SK-N-SH treated with all-trans-retinoic acid at 6 μM for 48 hours (cell line): ENCODE measurements at regions not wholly inside any gene's neighbourhood (a gene's known extent, or its start where the extent isn't known, plus 50 kb on each side); places are given as distances from the start of the nearest gene placed in this dataset.

Experiments
- ATAC-seq: fragments of 200-7000 bp; cut with Tn5 transposase; 3 replicates; pipeline ENCODE4 v1.9.1; 2020; ENCODE audit warnings: mild to moderate bottlenecking, moderate library complexity
- ARNTL ChIP-seq: fragments of 450-650 bp; formaldehyde crosslinking; IDR thresholded peaks from 2 replicates; pipeline ENCODE4 v1.5.0; 2020; ENCODE audit warnings: low read depth, mild to moderate bottlenecking, moderate library complexity, borderline replicate concordance
- CSDC2 ChIP-seq: fragments of 250-450 bp; sonication (Bioruptor Pico); IDR thresholded peaks from 2 replicates; pipeline ENCODE4 v1.5.0; 2020; ENCODE audit warnings: mild to moderate bottlenecking, moderate library complexity
- CSRNP3 ChIP-seq: fragments of 250-450 bp; sonication (Bioruptor Pico); IDR thresholded peaks from 2 replicates; pipeline ENCODE4 v1.5.1; 2021; ENCODE audit warnings: mild to moderate bottlenecking, moderate library complexity
- GLIS3 ChIP-seq: fragments of 250-450 bp; sonication (Bioruptor Pico); IDR thresholded peaks from 2 replicates; pipeline ENCODE4 v1.5.0; 2020; ENCODE audit warnings: mild to moderate bottlenecking, moderate library complexity
- ISL1 ChIP-seq: fragments of 250-450 bp; sonication (Bioruptor Pico); IDR thresholded peaks from 2 replicates; pipeline ENCODE4 v2.1.2; 2022; ENCODE audit warnings: mild to moderate bottlenecking, moderate library complexity
- PATZ1 ChIP-seq: fragments of 250-450 bp; sonication (Bioruptor Pico); IDR thresholded peaks from 2 replicates; pipeline ENCODE4 v1.8.0; 2020; ENCODE audit warnings: mild to moderate bottlenecking, moderate library complexity, borderline replicate concordance
- POU6F1 ChIP-seq: fragments of 250-450 bp; sonication (Bioruptor Pico); IDR thresholded peaks from 2 replicates; pipeline ENCODE4 v1.8.0; 2021; ENCODE audit warnings: low read depth, mild to moderate bottlenecking, moderate library complexity, borderline replicate concordance
- PPARA ChIP-seq: fragments of 250-450 bp; sonication (Bioruptor Pico); IDR thresholded peaks from 2 replicates; pipeline ENCODE4 v1.5.0; 2020; ENCODE audit warnings: mild to moderate bottlenecking, borderline replicate concordance
- RARB ChIP-seq: fragments of 250-450 bp; sonication (Bioruptor Pico); IDR thresholded peaks from 2 replicates; pipeline ENCODE4 v1.8.0; 2021; ENCODE audit warnings: mild to moderate bottlenecking, moderate library complexity
- SNAI2 ChIP-seq: fragments of 250-450 bp; sonication (Bioruptor Pico); IDR thresholded peaks from 2 replicates; pipeline ENCODE4 v1.5.0; 2020; ENCODE audit warnings: mild to moderate bottlenecking, moderate library complexity
- TCF4 ChIP-seq: fragments of 250-450 bp; sonication (Bioruptor Pico); IDR thresholded peaks from 2 replicates; pipeline ENCODE4 v1.8.0; 2021; ENCODE audit warnings: mild to moderate bottlenecking, moderate library complexity, borderline replicate concordance
- TOX ChIP-seq: fragments of 250-450 bp; sonication (Bioruptor Pico); IDR thresholded peaks from 2 replicates; pipeline ENCODE4 v1.8.0; 2021; ENCODE audit warnings: mild to moderate bottlenecking, moderate library complexity, borderline replicate concordance
- ZC3H10 ChIP-seq: fragments of 250-450 bp; sonication (Bioruptor Pico); IDR thresholded peaks from 2 replicates; pipeline ENCODE4 v1.5.1; 2021; ENCODE audit warnings: mild to moderate bottlenecking, moderate library complexity
- ZFP3 ChIP-seq: fragments of 250-450 bp; sonication (Bioruptor Pico); IDR thresholded peaks from 2 replicates; pipeline ENCODE4 v1.5.0; 2020; ENCODE audit warnings: mild to moderate bottlenecking, moderate library complexity
- ZFP30 ChIP-seq: fragments of 450-650 bp; formaldehyde crosslinking; IDR thresholded peaks from 2 replicates; pipeline ENCODE4 v1.5.0; 2022; ENCODE audit warnings: mild to moderate bottlenecking, moderate library complexity
- ZNF565 ChIP-seq: fragments of 450-650 bp; formaldehyde crosslinking; conservative IDR thresholded peaks from 2 replicates; pipeline ENCODE4 v1.5.0; 2020; ENCODE audit warnings: low read depth, mild to moderate bottlenecking, moderate library complexity
- ZNF8 ChIP-seq: fragments of 450-650 bp; formaldehyde crosslinking; IDR thresholded peaks from 2 replicates; pipeline ENCODE4 v1.5.0; 2020; ENCODE audit warnings: mild to moderate bottlenecking, moderate library complexity
- TF ChIP-seq, protein P1 (sequence below): fragments of 250-450 bp; sonication (Bioruptor Pico); IDR thresholded peaks from 2 replicates; pipeline ENCODE4 v1.5.0; 2020; ENCODE audit warnings: mild to moderate bottlenecking, moderate library complexity
- TF ChIP-seq, protein P2 (sequence below): fragments of 250-450 bp; sonication (Bioruptor Pico); IDR thresholded peaks from 2 replicates; pipeline ENCODE4 v1.5.1; 2020; ENCODE audit warnings: low read depth, mild to moderate bottlenecking, moderate library complexity

DNA sequence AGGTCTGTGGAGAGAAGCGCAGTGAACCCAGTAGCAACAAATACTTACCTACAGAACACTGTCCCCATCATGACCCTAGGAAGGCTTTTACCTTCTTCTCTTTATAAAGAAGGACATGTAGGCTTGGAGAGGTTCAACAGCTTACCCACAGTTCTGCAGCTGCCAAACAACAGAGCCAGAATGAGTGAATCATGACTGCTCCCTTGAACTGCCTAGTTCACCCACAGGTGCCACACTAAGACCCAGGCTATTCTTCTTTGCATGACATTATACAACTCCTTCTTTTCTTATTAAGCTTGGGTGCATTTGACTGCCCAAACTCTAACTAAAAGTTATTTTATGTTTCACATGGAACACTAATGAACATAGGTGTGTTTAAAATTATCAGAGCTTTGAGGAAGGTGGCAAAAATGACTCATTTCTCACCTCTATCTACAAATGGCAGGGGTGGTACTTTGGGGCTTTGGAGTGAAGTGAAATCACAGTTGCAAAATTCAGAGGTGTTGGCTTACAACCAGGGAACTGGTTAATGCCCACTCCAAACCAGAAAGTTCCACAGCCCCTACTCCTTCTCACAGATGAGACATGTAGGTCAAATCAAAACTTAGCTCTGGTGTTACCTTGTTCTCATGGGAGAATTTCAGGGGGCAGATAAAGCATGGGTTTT lies 201.6 kb downstream of the SEMA6A start:
- ATAC-seq: no peak
- TF ChIP-seq ZC3H10 (CRISPR knock-in tag) (no peak), CSDC2 (CRISPR knock-in tag) (no peak), POU6F1 (CRISPR knock-in tag) (no peak), ARNTL (CRISPR knock-in tag) (no peak), RARB (CRISPR knock-in tag) (no peak)
- TF ChIP-seq, protein P1, sequence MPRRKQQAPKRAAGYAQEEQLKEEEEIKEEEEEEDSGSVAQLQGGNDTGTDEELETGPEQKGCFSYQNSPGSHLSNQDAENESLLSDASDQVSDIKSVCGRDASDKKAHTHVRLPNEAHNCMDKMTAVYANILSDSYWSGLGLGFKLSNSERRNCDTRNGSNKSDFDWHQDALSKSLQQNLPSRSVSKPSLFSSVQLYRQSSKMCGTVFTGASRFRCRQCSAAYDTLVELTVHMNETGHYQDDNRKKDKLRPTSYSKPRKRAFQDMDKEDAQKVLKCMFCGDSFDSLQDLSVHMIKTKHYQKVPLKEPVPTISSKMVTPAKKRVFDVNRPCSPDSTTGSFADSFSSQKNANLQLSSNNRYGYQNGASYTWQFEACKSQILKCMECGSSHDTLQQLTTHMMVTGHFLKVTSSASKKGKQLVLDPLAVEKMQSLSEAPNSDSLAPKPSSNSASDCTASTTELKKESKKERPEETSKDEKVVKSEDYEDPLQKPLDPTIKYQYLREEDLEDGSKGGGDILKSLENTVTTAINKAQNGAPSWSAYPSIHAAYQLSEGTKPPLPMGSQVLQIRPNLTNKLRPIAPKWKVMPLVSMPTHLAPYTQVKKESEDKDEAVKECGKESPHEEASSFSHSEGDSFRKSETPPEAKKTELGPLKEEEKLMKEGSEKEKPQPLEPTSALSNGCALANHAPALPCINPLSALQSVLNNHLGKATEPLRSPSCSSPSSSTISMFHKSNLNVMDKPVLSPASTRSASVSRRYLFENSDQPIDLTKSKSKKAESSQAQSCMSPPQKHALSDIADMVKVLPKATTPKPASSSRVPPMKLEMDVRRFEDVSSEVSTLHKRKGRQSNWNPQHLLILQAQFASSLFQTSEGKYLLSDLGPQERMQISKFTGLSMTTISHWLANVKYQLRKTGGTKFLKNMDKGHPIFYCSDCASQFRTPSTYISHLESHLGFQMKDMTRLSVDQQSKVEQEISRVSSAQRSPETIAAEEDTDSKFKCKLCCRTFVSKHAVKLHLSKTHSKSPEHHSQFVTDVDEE (CRISPR knock-in tag): no peak
- TF ChIP-seq, protein P2, sequence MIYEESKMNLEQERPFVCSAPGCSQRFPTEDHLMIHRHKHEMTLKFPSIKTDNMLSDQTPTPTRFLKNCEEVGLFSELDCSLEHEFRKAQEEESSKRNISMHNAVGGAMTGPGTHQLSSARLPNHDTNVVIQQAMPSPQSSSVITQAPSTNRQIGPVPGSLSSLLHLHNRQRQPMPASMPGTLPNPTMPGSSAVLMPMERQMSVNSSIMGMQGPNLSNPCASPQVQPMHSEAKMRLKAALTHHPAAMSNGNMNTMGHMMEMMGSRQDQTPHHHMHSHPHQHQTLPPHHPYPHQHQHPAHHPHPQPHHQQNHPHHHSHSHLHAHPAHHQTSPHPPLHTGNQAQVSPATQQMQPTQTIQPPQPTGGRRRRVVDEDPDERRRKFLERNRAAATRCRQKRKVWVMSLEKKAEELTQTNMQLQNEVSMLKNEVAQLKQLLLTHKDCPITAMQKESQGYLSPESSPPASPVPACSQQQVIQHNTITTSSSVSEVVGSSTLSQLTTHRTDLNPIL (CRISPR knock-in tag): no peak

GRCh38 chr5:116371935-116372334 lies 202.7 kb downstream of the SEMA6A start:
- no peak for ATAC-seq
- no peak for TF ChIP-seq SNAI2 (CRISPR knock-in tag)
- no peak for TF ChIP-seq ZNF8 (CRISPR knock-in tag)
- no peak for TF ChIP-seq TOX (CRISPR knock-in tag)
- TF ChIP-seq ARNTL (CRISPR knock-in tag): no peak
- TF ChIP-seq ZFP3 (CRISPR knock-in tag): no peak
- TF ChIP-seq ISL1: no peak
- TF ChIP-seq PATZ1 (CRISPR knock-in tag): no peak
- TF ChIP-seq PPARA (CRISPR knock-in tag): no peak
- TF ChIP-seq TCF4 (CRISPR knock-in tag): no peak
- TF ChIP-seq CSRNP3: no peak
- TF ChIP-seq ZFP30 (CRISPR knock-in tag): no peak
- TF ChIP-seq POU6F1 (CRISPR knock-in tag): no peak
- no peak for TF ChIP-seq RARB (CRISPR knock-in tag)

DNA sequence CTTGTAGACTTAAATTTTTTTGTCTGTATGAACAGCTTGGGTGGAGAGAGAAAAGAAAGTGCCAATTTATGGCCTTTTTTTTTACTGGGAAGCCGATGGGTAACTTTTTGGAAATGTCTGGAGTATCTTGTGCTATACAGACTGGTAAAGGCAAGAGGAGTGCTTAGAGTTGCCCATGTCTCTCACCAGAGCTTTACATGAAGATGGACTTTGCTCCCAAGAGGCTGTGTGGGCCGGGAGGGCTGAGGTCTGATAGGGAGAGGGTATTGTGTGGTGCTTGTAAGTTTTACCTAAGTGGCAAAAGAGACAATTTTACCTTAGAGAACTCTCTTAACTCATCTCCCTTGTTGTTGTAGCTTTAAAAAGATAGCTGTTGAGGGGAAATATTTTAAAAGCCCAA lies 203.2 kb downstream of the SEMA6A start:
- ATAC-seq: no peak
- no peak for TF ChIP-seq PATZ1 (CRISPR knock-in tag)
- no peak for TF ChIP-seq ZNF8 (CRISPR knock-in tag)
- no peak for TF ChIP-seq CSRNP3
- no peak for TF ChIP-seq ZFP3 (CRISPR knock-in tag)
- no peak for TF ChIP-seq ZFP30 (CRISPR knock-in tag)
- no peak for TF ChIP-seq GLIS3 (CRISPR knock-in tag)
- TF ChIP-seq ARNTL (CRISPR knock-in tag): no peak
- no peak for TF ChIP-seq SNAI2 (CRISPR knock-in tag)
- TF ChIP-seq, protein P2 (CRISPR knock-in tag): no peak
- no peak for TF ChIP-seq TCF4 (CRISPR knock-in tag)
- TF ChIP-seq ISL1: no peak
- no peak for TF ChIP-seq ZNF565 (CRISPR knock-in tag)
- no peak for TF ChIP-seq ZC3H10 (CRISPR knock-in tag)
